HG02623 (cell line): ENCODE measurements at regions not wholly inside any gene's neighbourhood (a gene's known extent, or its start where the extent isn't known, plus 50 kb on each side); places are given as distances from the start of the nearest gene placed in this dataset.
"Not testable (repeated sequence)": the region's sequence is repeated elsewhere in the genome, so short reads cannot be mapped to it uniquely, and the experiment has no call there.

Experiments
- ATAC-seq: cut with Tn5 transposase; IDR thresholded peaks from one replicate; pipeline ENCODE4 v1.9.1; 2021; ENCODE audit warnings: moderate library complexity; ENCODE audit not compliant: unreplicated experiment

- ATAC-seq, result no peak
These were observed 171.2 kb downstream of the C1D start for GRCh38 chr2:67891642-67892041.

GRCh38 chr2:67892339-67892846, 170.4 kb downstream of the C1D start:
- no peak for ATAC-seq

DNA sequence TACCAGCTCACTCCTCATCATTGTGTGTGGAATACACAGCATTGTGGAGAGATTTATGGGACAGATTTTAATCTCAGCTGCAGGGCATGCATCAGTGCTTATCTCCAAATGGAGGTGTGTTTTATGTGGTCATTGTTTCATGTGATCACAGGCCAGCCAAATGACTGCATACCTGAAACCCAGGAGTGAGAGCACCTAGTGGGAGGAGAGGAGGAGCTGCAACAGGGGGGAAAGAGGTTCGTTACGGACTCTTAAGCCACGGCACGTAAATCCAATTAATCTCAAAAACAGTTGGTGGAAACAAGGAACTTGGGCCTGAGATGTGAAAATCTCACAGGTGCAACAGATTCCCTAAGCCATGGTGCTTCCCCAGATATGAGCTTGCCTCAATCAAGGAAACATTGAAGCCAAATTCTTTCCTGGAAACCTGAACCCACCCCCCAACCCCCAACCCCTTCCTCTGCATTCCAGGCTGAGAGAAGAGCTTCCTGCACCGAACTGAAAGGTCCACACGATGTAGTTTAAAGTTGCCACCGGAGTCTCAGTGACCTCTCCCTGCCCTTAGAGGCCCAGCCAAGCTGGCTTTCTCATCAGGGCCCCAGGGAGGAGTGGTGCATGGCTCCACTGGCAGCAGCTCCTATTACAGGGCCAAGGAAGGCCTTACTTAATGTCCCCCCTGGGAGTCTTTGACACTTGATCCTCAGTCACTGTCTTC, 167.4 kb downstream of the C1D start:
- no peak for ATAC-seq

- no peak for ATAC-seq
These were observed 166.7 kb downstream of the C1D start for GRCh38 chr2:67896076-67896475.

DNA sequence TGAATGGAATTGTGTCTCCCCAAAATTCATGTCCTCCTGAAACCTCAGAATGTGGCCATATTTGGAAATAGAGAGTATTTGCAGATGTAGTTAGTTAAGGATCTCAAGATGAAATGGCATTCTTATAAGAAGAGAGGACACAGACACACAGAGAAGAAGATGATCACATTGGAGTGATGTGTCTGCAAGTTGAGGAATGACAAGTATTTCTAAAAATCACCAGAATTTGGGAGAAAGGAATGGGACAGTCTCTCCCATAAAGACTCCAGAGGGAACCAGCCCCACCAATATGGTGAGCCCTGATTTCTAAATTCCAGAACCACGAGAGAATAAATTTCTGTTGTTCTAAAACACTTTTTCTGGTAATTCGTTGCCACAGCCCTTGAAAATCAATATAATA, 166.3 kb downstream of the C1D start:
- ATAC-seq, result no peak

DNA sequence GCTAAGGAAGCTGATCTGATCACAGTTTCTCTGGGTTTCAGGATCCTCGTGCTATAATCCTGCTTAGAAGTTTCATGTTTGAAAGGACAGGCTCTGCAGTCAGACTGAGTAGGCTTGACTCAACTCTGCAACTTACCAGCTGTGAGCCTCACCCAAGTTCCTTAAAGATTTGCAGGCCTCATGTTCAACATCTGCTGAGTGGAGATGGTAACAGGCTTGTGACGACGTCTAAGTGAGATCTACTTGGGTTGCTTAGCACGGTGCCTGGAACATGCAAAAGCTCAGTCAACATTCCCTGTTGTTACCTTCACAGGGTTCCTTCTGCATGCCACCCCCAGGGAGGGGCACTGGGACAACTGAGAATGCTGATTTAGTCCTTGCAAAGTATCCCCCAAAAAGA, 164.2 kb downstream of the C1D start:
- no peak for ATAC-seq

DNA sequence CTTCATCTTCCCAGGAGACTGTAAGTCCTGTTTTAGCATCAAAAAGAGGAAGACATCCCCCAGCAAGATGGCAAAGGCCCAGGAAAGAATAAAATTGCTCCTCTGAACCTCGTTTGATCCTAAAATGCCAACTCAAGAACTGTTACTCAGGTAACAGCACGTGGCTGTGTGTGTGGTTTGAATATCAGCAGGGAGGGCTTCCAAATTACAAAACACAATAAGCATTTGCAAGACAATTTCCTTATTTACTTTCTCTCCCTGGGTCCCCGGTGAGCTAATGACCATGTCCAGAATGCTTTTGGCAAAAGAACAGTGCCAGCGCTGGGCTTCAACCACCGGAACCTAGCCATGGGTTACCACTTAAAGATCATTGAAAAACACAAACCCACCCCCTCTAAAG, 163.6 kb downstream of the C1D start:
- ATAC-seq, result no peak

GRCh38 chr2:67900826-67901225, 162.0 kb downstream of the C1D start:
- ATAC-seq, result no peak

- ATAC-seq, result no peak
These were observed 158.2 kb downstream of the C1D start for GRCh38 chr2:67904566-67904965.

DNA sequence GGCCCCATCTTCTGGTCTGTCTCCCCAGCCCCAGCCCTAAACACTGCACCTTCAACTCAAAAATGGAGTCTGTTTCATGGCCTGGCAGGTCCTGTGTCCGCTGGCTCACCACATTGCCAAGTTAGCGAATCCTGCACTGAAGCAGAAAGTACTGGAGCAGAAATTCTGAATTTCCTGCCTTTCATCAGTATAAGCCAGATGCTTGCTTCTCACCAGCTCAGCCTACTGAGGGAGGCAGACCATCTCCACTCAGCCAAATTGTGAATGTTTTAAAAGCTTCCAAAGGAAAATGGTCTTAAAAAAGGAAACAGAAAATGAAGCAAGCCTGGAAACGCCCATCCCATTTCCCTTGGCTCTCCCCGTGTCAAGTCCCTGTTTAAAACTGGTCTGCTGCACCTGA, 157.8 kb downstream of the C1D start:
- no peak for ATAC-seq

- not testable (repeated sequence) for ATAC-seq
These were observed 156.3 kb downstream of the C1D start for GRCh38 chr2:67906547-67906946.

DNA sequence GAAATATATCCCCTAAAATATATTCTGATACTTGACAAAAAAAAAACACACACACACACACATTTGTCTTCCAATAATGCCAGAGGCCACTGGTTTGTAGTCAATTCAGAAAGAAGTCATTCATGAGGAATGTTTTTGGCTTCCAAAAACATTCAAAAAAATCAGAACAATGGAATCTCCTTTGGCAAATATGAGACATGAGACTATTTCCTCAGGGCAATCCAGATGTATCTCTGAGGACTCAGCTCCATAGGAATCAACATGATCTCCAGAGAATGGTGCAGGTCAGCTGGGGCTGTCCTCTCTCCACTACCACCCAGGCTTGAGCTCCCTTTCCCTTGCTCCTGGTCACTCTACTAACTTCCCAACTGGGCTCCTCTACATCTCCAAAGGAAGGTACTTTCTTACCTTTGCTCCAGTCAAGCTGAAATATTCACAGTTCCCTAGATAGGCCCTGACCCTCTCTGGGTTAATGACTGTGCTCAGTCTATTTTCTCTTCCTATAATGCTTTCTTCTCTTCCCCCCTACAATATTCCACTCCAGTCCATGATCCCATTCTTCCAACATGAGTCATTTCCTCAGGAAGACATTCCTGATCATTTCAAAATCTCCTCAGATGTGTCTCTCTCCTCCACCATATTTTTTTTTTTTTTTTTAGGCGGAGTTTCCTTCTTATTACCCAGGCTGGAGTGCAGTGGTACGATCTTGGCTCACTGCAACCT, 145.3 kb downstream of the C1D start:
- no peak for ATAC-seq

DNA sequence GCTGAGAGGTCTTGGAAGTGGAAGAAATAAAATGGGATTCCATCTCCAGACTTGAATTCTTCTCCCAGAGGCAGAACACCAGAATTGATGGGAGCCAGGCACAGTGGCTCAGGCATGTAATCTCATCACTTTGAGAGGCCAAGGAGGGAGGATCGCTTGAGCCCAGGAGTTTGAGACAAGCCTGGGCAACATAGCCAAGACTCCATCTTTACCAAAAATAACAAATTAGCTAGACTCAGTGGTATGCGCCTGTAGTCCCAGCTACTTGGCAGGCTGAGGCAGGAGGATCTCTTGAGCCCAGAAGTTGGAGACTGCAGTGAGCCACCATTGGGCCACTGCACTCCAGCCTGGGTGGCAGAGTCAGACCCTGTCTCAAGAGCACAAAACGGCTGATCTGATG, 144.3 kb downstream of the C1D start:
- no peak for ATAC-seq

GRCh38 chr2:67919490-67919889, 143.3 kb downstream of the C1D start:
- no peak for ATAC-seq

DNA sequence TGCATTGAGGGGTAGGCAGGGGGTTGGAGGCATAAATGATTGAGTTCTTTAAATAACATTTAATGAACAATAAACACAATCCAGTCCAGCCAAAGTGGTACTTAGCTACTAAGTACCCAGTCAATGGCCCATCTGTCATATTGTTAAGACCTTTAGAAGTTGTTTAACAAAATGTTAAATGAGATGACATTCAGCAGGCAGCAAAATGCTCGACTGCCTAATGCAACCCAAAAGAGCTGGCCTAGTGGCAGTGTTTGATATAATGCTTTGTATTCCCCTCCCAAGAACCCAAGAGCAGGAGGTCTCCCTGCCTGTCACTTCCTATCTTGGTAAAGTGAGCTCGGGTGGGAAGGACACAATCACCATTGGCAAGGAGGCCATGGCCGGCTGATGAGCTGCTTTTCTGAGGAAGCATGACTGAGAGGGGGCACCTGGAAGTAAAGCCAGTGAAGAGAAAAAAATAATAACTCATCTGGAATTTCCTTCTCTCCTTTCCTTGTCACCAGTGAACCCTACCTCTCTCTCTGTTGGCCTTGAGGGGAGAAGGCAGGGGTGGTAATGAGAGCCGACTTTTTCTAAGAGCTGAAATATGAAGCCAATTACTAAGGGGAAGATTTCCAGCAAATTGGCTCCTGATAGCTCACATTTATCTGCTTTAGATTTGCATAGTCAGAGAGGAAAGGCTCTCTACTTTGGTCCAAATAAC, 140.6 kb downstream of the C1D start:
- no peak for ATAC-seq

DNA sequence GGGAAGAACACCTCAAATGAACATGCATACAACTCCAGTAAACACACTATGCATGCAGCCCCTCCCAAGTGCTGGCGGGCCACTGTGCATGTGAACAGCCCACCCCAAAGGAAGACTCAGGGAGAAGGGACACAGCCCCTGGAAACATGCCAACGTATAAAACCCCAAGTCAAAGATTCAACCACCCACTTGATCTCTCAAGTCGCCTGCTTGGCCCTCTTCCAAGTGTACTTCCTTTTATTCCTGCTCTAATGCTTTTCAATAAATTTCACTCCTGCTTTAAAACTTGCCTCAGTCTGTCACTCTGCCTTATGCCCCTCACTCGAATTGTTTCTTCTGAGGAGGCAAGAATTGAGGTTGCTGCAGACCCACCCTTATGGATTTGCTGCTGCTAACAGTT, 139.1 kb downstream of the C1D start:
- ATAC-seq, result no peak

GRCh38 chr2:67927501-67927900, 135.3 kb downstream of the C1D start:
- ATAC-seq, result no peak

- ATAC-seq, result no peak
These were observed 132.6 kb downstream of the C1D start for GRCh38 chr2:67930156-67930555.

GRCh38 chr2:67936969-67937368, 125.8 kb downstream of the C1D start:
- no peak for ATAC-seq

- ATAC-seq, result no peak
These were observed 124.8 kb downstream of the C1D start for GRCh38 chr2:67938053-67938452.

DNA sequence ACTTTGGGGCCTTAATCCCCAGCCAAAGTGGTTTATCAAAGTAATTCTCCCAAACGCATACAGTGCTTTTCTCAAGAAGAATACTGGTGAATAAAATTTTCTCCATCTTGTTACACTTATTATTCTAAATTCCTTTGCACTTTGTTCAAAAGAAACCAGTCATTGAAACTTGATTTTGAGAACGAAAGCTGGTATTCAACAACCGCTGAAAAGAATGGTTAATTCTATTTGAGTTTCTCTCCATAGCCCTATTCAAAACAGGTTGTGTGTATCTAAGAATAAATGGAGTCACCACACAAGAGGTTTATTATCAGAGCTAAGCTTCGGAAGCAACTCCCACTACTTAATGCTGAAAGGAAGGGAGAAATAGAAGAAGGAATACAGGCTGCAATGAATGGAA, 117.7 kb downstream of the C1D start:
- ATAC-seq, result no peak

- ATAC-seq, result no peak
These were observed 116.9 kb downstream of the C1D start for GRCh38 chr2:67945940-67946339.
